Astrocyte of the spinal cord (primary cell): ENCODE measurements at regions not wholly inside any gene's neighbourhood (a gene's known extent, or its start where the extent isn't known, plus 50 kb on each side); places are given as distances from the start of the nearest gene placed in this dataset.

ENCODE experiments used
- DNase-seq: peaks from one replicate; pipeline ENCODE4 v3.0.0; 2011; ENCODE audit warnings: low read depth, low spot score
- H3K4me3 ChIP-seq: 2 replicates; pipeline ENCODE4 v1.5.1; 2011; ENCODE audit warnings: low read depth, mild to moderate bottlenecking, low read length, moderate library complexity
- CTCF ChIP-seq: IDR thresholded peaks from 2 replicates; pipeline ENCODE4 v1.5.1; 2012; ENCODE audit warnings: low read depth, mild to moderate bottlenecking, low read length, inconsistent platforms
- in situ Hi-C: cut with HindIII; loops from 2 replicates; pipeline ENCODE4 v1.10.0; 2017; ENCODE audit warnings: low sequenced_read_pairs

DNA sequence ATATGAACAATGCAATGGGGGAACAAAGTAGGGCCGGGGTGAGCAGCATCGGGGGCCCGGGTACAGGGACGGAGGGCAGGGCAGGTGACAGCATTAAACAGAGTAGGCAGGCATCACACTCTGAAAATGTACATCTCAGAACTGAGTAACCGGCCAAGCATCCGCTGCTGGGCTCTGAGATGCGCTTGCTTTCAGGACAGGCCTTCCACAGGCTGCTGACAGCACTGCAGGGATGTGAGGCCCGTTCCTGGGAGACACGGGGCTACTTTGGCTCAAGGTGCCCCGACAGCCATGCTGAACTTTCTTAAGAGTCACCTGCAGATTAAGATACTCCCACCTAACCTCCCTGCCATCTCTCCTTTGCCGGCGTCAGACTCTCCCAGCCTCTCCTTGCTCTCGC is 64.3 kb upstream of the FGFR2 start:
- no peak for DNase-seq
- in situ Hi-C loops = no loop called here
- TF ChIP-seq CTCF = no peak
- H3K4me3 ChIP-seq = no peak overlapping the region

GRCh38 chr10:121661451-121661851 is 63.2 kb upstream of the FGFR2 start:
- no peak for TF ChIP-seq CTCF
- no peak for DNase-seq
- in situ Hi-C loops = no loop called here
- no peak overlapping the region for H3K4me3 ChIP-seq

GRCh38 chr10:121659236-121659635 is 61.0 kb upstream of the FGFR2 start:
- TF ChIP-seq CTCF = no peak
- DNase-seq = no peak
- in situ Hi-C loops = no loop called here
- H3K4me3 ChIP-seq = no peak overlapping the region

- in situ Hi-C loops = no loop called here
- no peak for TF ChIP-seq CTCF
- no peak overlapping the region for H3K4me3 ChIP-seq
- DNase-seq = no peak
These were observed 60.4 kb upstream of the FGFR2 start for GRCh38 chr10:121658611-121659010.

GRCh38 chr10:121658111-121658510 is 59.9 kb upstream of the FGFR2 start:
- H3K4me3 ChIP-seq = no peak overlapping the region
- DNase-seq = no peak
- in situ Hi-C loops = no loop called here
- TF ChIP-seq CTCF = no peak

GRCh38 chr10:121655254-121656144 is 57.3 kb upstream of the FGFR2 start:
- H3K4me3 ChIP-seq = no peak overlapping the region
- in situ Hi-C loops = no loop called here
- no peak for TF ChIP-seq CTCF
- no peak for DNase-seq
